WI38 (cell line): ENCODE measurements at regions not wholly inside any gene's neighbourhood (a gene's known extent, or its start where the extent isn't known, plus 50 kb on each side); places are given as distances from the start of the nearest gene placed in this dataset.

Experiments used
- H3K4me3 ChIP-seq: 2 replicates; pipeline ENCODE4 v1.5.1; 2011; ENCODE audit warnings: low read depth, mild to moderate bottlenecking, control low read depth, low read length
- TF ChIP-seq, protein P1 (sequence below): IDR thresholded peaks from 2 replicates; pipeline ENCODE4 v1.5.1; 2012; ENCODE audit warnings: low read depth, mild to moderate bottlenecking, control low read depth, low read length

DNA sequence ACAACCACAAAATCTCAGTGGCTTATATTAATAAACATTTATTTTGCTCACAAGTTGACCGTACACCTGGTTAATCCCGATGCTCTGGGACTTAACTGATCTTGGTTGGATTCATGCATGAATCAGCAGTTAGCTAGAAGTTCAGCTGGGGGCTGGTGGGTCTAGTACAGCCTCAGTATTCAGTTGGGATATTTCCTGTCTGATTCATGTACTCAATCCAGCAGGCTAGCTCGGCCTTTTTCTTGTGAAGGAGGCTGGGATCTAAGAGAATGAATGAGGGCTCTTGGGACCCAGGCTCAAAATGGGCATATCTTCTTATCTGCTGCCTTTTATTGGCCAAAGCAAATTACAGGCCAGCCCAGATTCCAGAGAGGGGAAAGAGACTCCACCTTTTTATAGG, 178.8 kb downstream of the KCTD12 start:
- TF ChIP-seq, protein P1, sequence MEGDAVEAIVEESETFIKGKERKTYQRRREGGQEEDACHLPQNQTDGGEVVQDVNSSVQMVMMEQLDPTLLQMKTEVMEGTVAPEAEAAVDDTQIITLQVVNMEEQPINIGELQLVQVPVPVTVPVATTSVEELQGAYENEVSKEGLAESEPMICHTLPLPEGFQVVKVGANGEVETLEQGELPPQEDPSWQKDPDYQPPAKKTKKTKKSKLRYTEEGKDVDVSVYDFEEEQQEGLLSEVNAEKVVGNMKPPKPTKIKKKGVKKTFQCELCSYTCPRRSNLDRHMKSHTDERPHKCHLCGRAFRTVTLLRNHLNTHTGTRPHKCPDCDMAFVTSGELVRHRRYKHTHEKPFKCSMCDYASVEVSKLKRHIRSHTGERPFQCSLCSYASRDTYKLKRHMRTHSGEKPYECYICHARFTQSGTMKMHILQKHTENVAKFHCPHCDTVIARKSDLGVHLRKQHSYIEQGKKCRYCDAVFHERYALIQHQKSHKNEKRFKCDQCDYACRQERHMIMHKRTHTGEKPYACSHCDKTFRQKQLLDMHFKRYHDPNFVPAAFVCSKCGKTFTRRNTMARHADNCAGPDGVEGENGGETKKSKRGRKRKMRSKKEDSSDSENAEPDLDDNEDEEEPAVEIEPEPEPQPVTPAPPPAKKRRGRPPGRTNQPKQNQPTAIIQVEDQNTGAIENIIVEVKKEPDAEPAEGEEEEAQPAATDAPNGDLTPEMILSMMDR = no peak

DNA sequence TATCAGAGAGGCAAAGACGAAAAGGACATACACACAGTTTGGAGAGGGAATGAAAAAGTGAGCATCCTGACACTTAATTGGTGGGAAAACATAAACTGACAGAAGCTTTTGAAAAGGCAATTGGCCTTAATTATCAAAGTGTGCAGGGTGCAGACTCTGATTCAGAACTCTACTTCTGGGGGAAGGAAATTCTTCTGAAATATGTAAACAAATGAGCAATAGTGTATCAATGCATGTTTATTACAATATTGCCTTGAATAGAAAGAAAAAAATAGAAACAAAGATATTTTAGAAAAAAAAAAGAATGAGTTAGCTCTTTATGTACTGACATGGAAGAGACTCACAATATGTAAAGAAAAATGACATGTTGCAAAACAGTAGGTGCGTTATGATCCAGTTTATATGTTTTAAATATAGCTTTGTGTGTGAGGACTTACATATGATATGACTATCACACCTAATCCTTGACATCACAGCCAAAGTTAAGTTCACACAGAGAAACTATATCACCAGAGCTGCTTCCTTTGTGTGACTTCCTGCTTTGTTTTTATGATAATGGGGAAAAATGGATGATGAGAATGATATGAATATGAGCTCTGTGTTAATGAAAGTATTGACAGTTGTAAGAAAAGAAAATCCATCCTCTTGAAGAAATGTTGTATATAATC, 182.4 kb downstream of the KCTD12 start:
- TF ChIP-seq, protein P1 = no peak
- H3K4me3 ChIP-seq = no peak overlapping the region

More for the DNA sequence above, 178.8 kb downstream of the KCTD12 start:
- no peak overlapping the region for H3K4me3 ChIP-seq

GRCh38 chr13:76703216-76703615, 183.0 kb downstream of the KCTD12 start:
- TF ChIP-seq, protein P1 = no peak
- no peak overlapping the region for H3K4me3 ChIP-seq

GRCh38 chr13:76697288-76697687, 188.9 kb downstream of the KCTD12 start:
- H3K4me3 ChIP-seq = no peak overlapping the region
- TF ChIP-seq, protein P1 = no peak

DNA sequence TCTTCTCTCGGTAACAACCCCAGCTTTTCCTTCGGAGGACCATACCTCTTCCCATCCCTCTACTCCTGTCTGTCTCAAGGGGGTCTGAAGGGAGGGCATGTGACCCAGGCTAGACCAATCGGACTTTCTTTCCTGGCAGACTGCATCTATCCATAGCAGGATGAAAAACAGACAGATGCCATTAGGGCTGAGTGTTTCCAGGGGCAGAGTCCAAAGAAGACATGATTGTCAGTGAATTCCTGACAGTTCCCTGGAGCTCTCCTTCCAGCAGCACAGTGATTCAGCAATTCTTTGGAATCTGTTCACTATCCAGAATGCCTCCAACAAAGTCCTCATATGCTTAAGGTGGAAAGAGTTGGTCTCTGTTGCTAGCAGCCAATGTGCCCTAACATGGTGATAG, 189.8 kb downstream of the KCTD12 start:
- TF ChIP-seq, protein P1 = no peak
- no peak overlapping the region for H3K4me3 ChIP-seq

- H3K4me3 ChIP-seq = no peak overlapping the region
- TF ChIP-seq, protein P1 = no peak
Observed at GRCh38 chr13:76693086-76693485, 193.1 kb downstream of the KCTD12 start.

DNA sequence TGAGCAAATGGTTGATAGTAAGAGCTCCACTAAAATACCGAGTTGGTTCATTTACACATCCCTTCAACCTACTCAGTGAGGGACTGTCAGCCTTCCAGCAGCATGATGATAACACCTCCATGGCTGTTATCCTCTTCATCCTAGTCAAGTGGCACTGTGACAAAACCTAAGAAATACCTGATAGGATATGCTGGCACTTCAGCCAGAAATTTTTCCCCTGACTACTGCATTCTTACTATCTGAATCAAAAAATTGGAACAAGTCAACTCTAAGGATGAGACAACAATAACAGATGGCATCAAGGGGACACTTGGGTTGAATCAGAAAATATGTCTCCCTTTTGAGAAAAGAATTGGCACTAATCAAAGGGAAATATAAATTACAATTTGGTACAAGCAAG, 193.9 kb downstream of the KCTD12 start:
- no peak overlapping the region for H3K4me3 ChIP-seq
- TF ChIP-seq, protein P1 = no peak
